ENCODE measurements at regions not wholly inside any gene's neighbourhood (a gene's known extent, or its start where the extent isn't known, plus 50 kb on each side); places are given as distances from the start of the nearest gene placed in this dataset.

DNA sequence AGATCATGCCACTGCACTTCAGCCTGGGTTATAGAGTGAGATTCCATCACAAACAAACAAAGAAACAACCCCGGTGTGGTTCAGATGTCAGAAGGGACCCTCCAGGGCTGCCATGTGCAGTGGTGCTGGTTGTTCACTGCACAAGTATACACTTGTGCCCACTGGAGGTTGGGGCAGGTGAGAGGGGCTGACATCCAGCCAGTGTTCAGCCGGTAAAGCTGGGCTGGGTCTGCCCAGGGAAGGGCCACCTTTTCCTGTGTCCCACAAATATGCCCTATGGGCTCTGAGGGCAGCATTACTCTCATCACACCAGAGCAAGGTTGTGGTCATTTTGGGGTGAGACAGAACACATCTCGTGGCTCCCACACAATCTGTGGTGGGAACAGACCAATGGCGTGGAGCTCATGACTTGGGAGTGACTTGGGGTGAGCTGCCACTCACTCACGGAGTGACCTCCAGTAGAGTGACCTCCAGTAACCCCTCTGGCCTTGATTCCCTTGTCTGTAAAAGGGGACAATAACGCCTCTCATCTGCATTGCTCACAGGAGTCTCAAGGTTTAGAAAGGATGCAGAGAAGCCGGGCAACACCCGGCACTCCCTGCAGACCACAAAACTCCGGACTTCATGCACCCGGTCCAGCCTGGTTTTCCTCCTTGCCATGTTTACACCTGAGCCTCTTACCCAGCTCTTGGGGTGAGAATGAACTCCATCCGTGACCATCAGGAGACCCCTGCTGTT, 69.0 kb upstream of the VRK1 start:
- TF ChIP-seq, protein P1, sequence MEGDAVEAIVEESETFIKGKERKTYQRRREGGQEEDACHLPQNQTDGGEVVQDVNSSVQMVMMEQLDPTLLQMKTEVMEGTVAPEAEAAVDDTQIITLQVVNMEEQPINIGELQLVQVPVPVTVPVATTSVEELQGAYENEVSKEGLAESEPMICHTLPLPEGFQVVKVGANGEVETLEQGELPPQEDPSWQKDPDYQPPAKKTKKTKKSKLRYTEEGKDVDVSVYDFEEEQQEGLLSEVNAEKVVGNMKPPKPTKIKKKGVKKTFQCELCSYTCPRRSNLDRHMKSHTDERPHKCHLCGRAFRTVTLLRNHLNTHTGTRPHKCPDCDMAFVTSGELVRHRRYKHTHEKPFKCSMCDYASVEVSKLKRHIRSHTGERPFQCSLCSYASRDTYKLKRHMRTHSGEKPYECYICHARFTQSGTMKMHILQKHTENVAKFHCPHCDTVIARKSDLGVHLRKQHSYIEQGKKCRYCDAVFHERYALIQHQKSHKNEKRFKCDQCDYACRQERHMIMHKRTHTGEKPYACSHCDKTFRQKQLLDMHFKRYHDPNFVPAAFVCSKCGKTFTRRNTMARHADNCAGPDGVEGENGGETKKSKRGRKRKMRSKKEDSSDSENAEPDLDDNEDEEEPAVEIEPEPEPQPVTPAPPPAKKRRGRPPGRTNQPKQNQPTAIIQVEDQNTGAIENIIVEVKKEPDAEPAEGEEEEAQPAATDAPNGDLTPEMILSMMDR (IDR thresholded peaks at IDR 0.05; ENCODE audit: insufficient read depth, low read length, poor library complexity, severe bottlenecking) = no peak
- TF ChIP-seq EZH2phosphoT487 (conservative IDR thresholded peaks at IDR 0.05; ENCODE audit: low read length) = no peak
- no peak overlapping the region for H3K4me3 ChIP-seq (ENCODE audit: insufficient read depth, low read length, poor library complexity, severe bottlenecking)
- no peaks in the 10 kb centered on the region for H4K20me1 ChIP-seq (ENCODE audit: low read depth, low read length)
- H3K9me3 ChIP-seq (ENCODE audit: insufficient read depth, low read length) = no peaks in the 10 kb centered on the region
- no peak overlapping the region for H2AFZ ChIP-seq (ENCODE audit: low read depth, low read length, severe bottlenecking)
- H3K9ac ChIP-seq (ENCODE audit: low read length) = no peak overlapping the region
- no peak overlapping the region for H3K27ac ChIP-seq (ENCODE audit: low read depth, low read length)
- no peaks in the 10 kb centered on the region for H3K9me2 ChIP-seq (replicated peaks; ENCODE audit: insufficient read depth, low read length)
- H3K4me2 ChIP-seq (ENCODE audit: low read depth, low read length, poor library complexity, severe bottlenecking) = no peak overlapping the region
- no peaks in the 10 kb centered on the region for H3K79me2 ChIP-seq (ENCODE audit: insufficient read depth, low read length)
- H3F3A ChIP-seq (ENCODE audit: insufficient read depth) = no peaks in the 10 kb centered on the region
- H3K27me3 ChIP-seq (ENCODE audit: low read length) = no peaks in the 10 kb centered on the region
- H3K36me3 ChIP-seq (ENCODE audit: low read length) = no peaks in the 10 kb centered on the region

DNA sequence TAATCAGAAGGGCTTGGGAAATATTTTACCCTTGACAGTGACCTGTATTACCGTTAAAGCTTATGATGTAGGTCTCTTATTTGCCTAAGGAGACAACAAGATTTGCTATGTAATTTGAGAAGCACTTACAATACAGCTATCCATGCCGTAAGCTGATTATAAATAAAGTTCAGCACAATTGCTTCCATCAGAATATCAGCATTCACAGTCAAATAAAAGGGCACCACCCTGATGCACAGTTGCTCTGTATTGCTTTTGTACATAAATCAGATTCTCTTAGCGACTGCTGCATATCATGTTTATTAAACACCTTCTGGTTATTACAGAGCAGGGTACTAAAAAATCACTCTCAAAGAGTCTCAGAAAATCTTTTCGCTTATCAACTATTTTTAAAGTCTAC, 67.3 kb upstream of the VRK1 start:
- Histone ChIP-seq H3K9ac (ENCODE audit: low read length) (no peak overlapping the region), H3K4me3 (ENCODE audit: insufficient read depth, low read length, poor library complexity, severe bottlenecking) (no peak overlapping the region), H3K27me3 (ENCODE audit: low read length) (no peaks in the 10 kb centered on the region), H3K79me2 (ENCODE audit: insufficient read depth, low read length) (no peaks in the 10 kb centered on the region), H3K9me2 (replicated peaks; ENCODE audit: insufficient read depth, low read length) (no peaks in the 10 kb centered on the region), H3K36me3 (ENCODE audit: low read length) (no peaks in the 10 kb centered on the region), H3K9me3 (ENCODE audit: insufficient read depth, low read length) (no peaks in the 10 kb centered on the region), H3K27ac (ENCODE audit: low read depth, low read length) (no peak overlapping the region), H3F3A (ENCODE audit: insufficient read depth) (no peaks in the 10 kb centered on the region), H3K4me2 (ENCODE audit: low read depth, low read length, poor library complexity, severe bottlenecking) (no peak overlapping the region), H4K20me1 (ENCODE audit: low read depth, low read length) (no peaks in the 10 kb centered on the region), H2AFZ (ENCODE audit: low read depth, low read length, severe bottlenecking) (no peak overlapping the region)
- no peak for TF ChIP-seq EZH2phosphoT487 (conservative IDR thresholded peaks at IDR 0.05; ENCODE audit: low read length)
- TF ChIP-seq, protein P1 (IDR thresholded peaks at IDR 0.05; ENCODE audit: insufficient read depth, low read length, poor library complexity, severe bottlenecking) = no peak

- TF ChIP-seq EZH2phosphoT487 (conservative IDR thresholded peaks at IDR 0.05; ENCODE audit: low read length) = no peak
- TF ChIP-seq, protein P1 (IDR thresholded peaks at IDR 0.05; ENCODE audit: insufficient read depth, low read length, poor library complexity, severe bottlenecking) = no peak
- H3K9me3 ChIP-seq (ENCODE audit: insufficient read depth, low read length) = no peaks in the 10 kb centered on the region
- H3K9me2 ChIP-seq (replicated peaks; ENCODE audit: insufficient read depth, low read length) = no peaks in the 10 kb centered on the region
- no peaks in the 10 kb centered on the region for H3K79me2 ChIP-seq (ENCODE audit: insufficient read depth, low read length)
- H3K36me3 ChIP-seq (ENCODE audit: low read length) = no peaks in the 10 kb centered on the region
- H4K20me1 ChIP-seq (ENCODE audit: low read depth, low read length) = no peaks in the 10 kb centered on the region
- H3K27ac ChIP-seq (ENCODE audit: low read depth, low read length) = no peak overlapping the region
- no peaks in the 10 kb centered on the region for H3F3A ChIP-seq (ENCODE audit: insufficient read depth)
- no peak overlapping the region for H2AFZ ChIP-seq (ENCODE audit: low read depth, low read length, severe bottlenecking)
- no peak overlapping the region for H3K9ac ChIP-seq (ENCODE audit: low read length)
- no peak overlapping the region for H3K4me2 ChIP-seq (ENCODE audit: low read depth, low read length, poor library complexity, severe bottlenecking)
- H3K27me3 ChIP-seq (ENCODE audit: low read length) = no peaks in the 10 kb centered on the region
- no peak overlapping the region for H3K4me3 ChIP-seq (ENCODE audit: insufficient read depth, low read length, poor library complexity, severe bottlenecking)
Measured at GRCh38 chr14:96730386-96730785, 66.8 kb upstream of the VRK1 start.

Measured in SU-DHL-6 (cell line).